ENCODE measurements at regions not wholly inside any gene's neighbourhood (a gene's known extent, or its start where the extent isn't known, plus 50 kb on each side); places are given as distances from the start of the nearest gene placed in this dataset.

GRCh38 chr15:81536356-81536755 lies 162.3 kb upstream of the TMC3 start:
- Histone ChIP-seq H3K23ac (ENCODE audit: low read length in 2 of 2) (no peak overlapping the region), H2BK5ac (ENCODE audit: low read depth, low read length, poor library complexity, severe bottlenecking) (no peak overlapping the region), H2BK12ac (ENCODE audit: low read length in 2 of 2) (no peak overlapping the region), H3K14ac (ENCODE audit: low read length in 2 of 2) (no peak overlapping the region), H3K4me2 (ENCODE audit: low read length, poor library complexity, severe bottlenecking) (no peak overlapping the region), H2BK15ac (ENCODE audit: low read depth, poor library complexity, severe bottlenecking) (no peak overlapping the region), H3K27ac (ENCODE audit: low read length, poor library complexity, severe bottlenecking) (no peak overlapping the region), H2AK5ac (ENCODE audit: low read length, severe bottlenecking) (no peak overlapping the region), H2AFZ (ENCODE audit: low read depth, low read length) (no peak overlapping the region), H3K4me1 (ENCODE audit: control insufficient read depth, insufficient read depth, low read depth, low read length) (no peaks in the 10 kb centered on the region), H3K27me3 (ENCODE audit: control insufficient read depth in 1 of 2, insufficient read depth in 1 of 2, low read length in 2 of 2) (no peaks in the 10 kb centered on the region), H3K18ac (ENCODE audit: low read depth in 1 of 2, low read length in 2 of 2) (no peak overlapping the region), H3K9ac (ENCODE audit: low read length) (no peak overlapping the region), H4K8ac (ENCODE audit: low read length) (no peak overlapping the region), H3K79me1 (replicated peaks; ENCODE audit: low read length, poor library complexity, severe bottlenecking) (no peaks in the 10 kb centered on the region), H3K4ac (ENCODE audit: low read depth in 1 of 2, low read length in 2 of 2) (no peak overlapping the region), H3K4me3 (ENCODE audit: insufficient read depth in 1 of 2, low read depth in 1 of 2, low read length in 2 of 2) (no peak overlapping the region), H3K36me3 (ENCODE audit: control insufficient read depth in 1 of 2, insufficient read depth in 2 of 2, low read depth in 1 of 2, low read length in 2 of 2) (no peaks in the 10 kb centered on the region), H4K91ac (ENCODE audit: low read length) (no peak overlapping the region), H2BK120ac (ENCODE audit: low read depth, low read length) (no peak overlapping the region), H3K9me3 (ENCODE audit: control insufficient read depth, low read length) (no peaks in the 10 kb centered on the region)
- WGBS = 89% methylated on average over 6 of the region's 6 CpGs
- no peak for DNase-seq

GRCh38 chr15:81534124-81534523 lies 160.1 kb upstream of the TMC3 start:
- no CpG with 5 or more reads among the region's 1 CpG for WGBS
- H2BK5ac ChIP-seq (ENCODE audit: low read depth, low read length, poor library complexity, severe bottlenecking) = no peak overlapping the region
- H3K4ac ChIP-seq (ENCODE audit: low read depth in 1 of 2, low read length in 2 of 2) = no peak overlapping the region
- no peak overlapping the region for H2AK5ac ChIP-seq (ENCODE audit: low read length, severe bottlenecking)
- H4K8ac ChIP-seq (ENCODE audit: low read length) = no peak overlapping the region
- H2BK12ac ChIP-seq (ENCODE audit: low read length in 2 of 2) = no peak overlapping the region
- no peak for DNase-seq
- no peak overlapping the region for H2BK15ac ChIP-seq (ENCODE audit: low read depth, poor library complexity, severe bottlenecking)
- no peaks in the 10 kb centered on the region for H3K36me3 ChIP-seq (ENCODE audit: control insufficient read depth in 1 of 2, insufficient read depth in 2 of 2, low read depth in 1 of 2, low read length in 2 of 2)
- H3K9ac ChIP-seq (ENCODE audit: low read length) = no peak overlapping the region
- no peak overlapping the region for H3K4me2 ChIP-seq (ENCODE audit: low read length, poor library complexity, severe bottlenecking)
- H3K14ac ChIP-seq (ENCODE audit: low read length in 2 of 2) = no peak overlapping the region
- H3K18ac ChIP-seq (ENCODE audit: low read depth in 1 of 2, low read length in 2 of 2) = no peak overlapping the region
- H3K27me3 ChIP-seq (ENCODE audit: control insufficient read depth in 1 of 2, insufficient read depth in 1 of 2, low read length in 2 of 2) = no peaks in the 10 kb centered on the region
- H2AFZ ChIP-seq (ENCODE audit: low read depth, low read length) = no peak overlapping the region
- H3K9me3 ChIP-seq (ENCODE audit: control insufficient read depth, low read length) = no peaks in the 10 kb centered on the region
- H3K4me3 ChIP-seq (ENCODE audit: insufficient read depth in 1 of 2, low read depth in 1 of 2, low read length in 2 of 2) = no peak overlapping the region
- no peak overlapping the region for H3K27ac ChIP-seq (ENCODE audit: low read length, poor library complexity, severe bottlenecking)
- H3K23ac ChIP-seq (ENCODE audit: low read length in 2 of 2) = no peak overlapping the region
- no peak overlapping the region for H2BK120ac ChIP-seq (ENCODE audit: low read depth, low read length)
- H3K4me1 ChIP-seq (ENCODE audit: control insufficient read depth, insufficient read depth, low read depth, low read length) = no peaks in the 10 kb centered on the region
- H3K79me1 ChIP-seq (replicated peaks; ENCODE audit: low read length, poor library complexity, severe bottlenecking) = no peaks in the 10 kb centered on the region
- no peak overlapping the region for H4K91ac ChIP-seq (ENCODE audit: low read length)

GRCh38 chr15:81532001-81532400 lies 158.0 kb upstream of the TMC3 start:
- H3K4me2 ChIP-seq (ENCODE audit: low read length, poor library complexity, severe bottlenecking) = no peak overlapping the region
- no peaks in the 10 kb centered on the region for H3K79me1 ChIP-seq (replicated peaks; ENCODE audit: low read length, poor library complexity, severe bottlenecking)
- no peak overlapping the region for H3K9ac ChIP-seq (ENCODE audit: low read length)
- no peak overlapping the region for H2AFZ ChIP-seq (ENCODE audit: low read depth, low read length)
- no peak overlapping the region for H2BK15ac ChIP-seq (ENCODE audit: low read depth, poor library complexity, severe bottlenecking)
- H2BK120ac ChIP-seq (ENCODE audit: low read depth, low read length) = no peak overlapping the region
- no peak overlapping the region for H3K4me3 ChIP-seq (ENCODE audit: insufficient read depth in 1 of 2, low read depth in 1 of 2, low read length in 2 of 2)
- no CpG with 5 or more reads among the region's 1 CpG for WGBS
- no peak overlapping the region for H4K8ac ChIP-seq (ENCODE audit: low read length)
- H3K27ac ChIP-seq (ENCODE audit: low read length, poor library complexity, severe bottlenecking) = no peak overlapping the region
- no peak overlapping the region for H2BK5ac ChIP-seq (ENCODE audit: low read depth, low read length, poor library complexity, severe bottlenecking)
- H3K14ac ChIP-seq (ENCODE audit: low read length in 2 of 2) = no peak overlapping the region
- no peaks in the 10 kb centered on the region for H3K9me3 ChIP-seq (ENCODE audit: control insufficient read depth, low read length)
- no peaks in the 10 kb centered on the region for H3K27me3 ChIP-seq (ENCODE audit: control insufficient read depth in 1 of 2, insufficient read depth in 1 of 2, low read length in 2 of 2)
- no peak overlapping the region for H2AK5ac ChIP-seq (ENCODE audit: low read length, severe bottlenecking)
- H3K23ac ChIP-seq (ENCODE audit: low read length in 2 of 2) = no peak overlapping the region
- H4K91ac ChIP-seq (ENCODE audit: low read length) = no peak overlapping the region
- no peaks in the 10 kb centered on the region for H3K36me3 ChIP-seq (ENCODE audit: control insufficient read depth in 1 of 2, insufficient read depth in 2 of 2, low read depth in 1 of 2, low read length in 2 of 2)
- DNase-seq = no peak
- H3K4me1 ChIP-seq (ENCODE audit: control insufficient read depth, insufficient read depth, low read depth, low read length) = no peaks in the 10 kb centered on the region
- no peak overlapping the region for H2BK12ac ChIP-seq (ENCODE audit: low read length in 2 of 2)
- no peak overlapping the region for H3K18ac ChIP-seq (ENCODE audit: low read depth in 1 of 2, low read length in 2 of 2)
- H3K4ac ChIP-seq (ENCODE audit: low read depth in 1 of 2, low read length in 2 of 2) = no peak overlapping the region

GRCh38 chr15:81531109-81531592 lies 157.1 kb upstream of the TMC3 start:
- H3K4me1 ChIP-seq (ENCODE audit: control insufficient read depth, insufficient read depth, low read depth, low read length) = no peaks in the 10 kb centered on the region

More at GRCh38 chr15:81531109-81531592, 157.1 kb upstream of the TMC3 start:
- Histone ChIP-seq H3K27me3 (ENCODE audit: control insufficient read depth in 1 of 2, insufficient read depth in 1 of 2, low read length in 2 of 2) (no peaks in the 10 kb centered on the region), H3K36me3 (ENCODE audit: control insufficient read depth in 1 of 2, insufficient read depth in 2 of 2, low read depth in 1 of 2, low read length in 2 of 2) (no peaks in the 10 kb centered on the region), H4K91ac (ENCODE audit: low read length) (no peak overlapping the region), H3K4ac (ENCODE audit: low read depth in 1 of 2, low read length in 2 of 2) (no peak overlapping the region), H2BK5ac (ENCODE audit: low read depth, low read length, poor library complexity, severe bottlenecking) (no peak overlapping the region), H3K4me2 (ENCODE audit: low read length, poor library complexity, severe bottlenecking) (no peak overlapping the region), H2BK12ac (ENCODE audit: low read length in 2 of 2) (no peak overlapping the region), H3K27ac (ENCODE audit: low read length, poor library complexity, severe bottlenecking) (no peak overlapping the region), H2AFZ (ENCODE audit: low read depth, low read length) (no peak overlapping the region), H3K18ac (ENCODE audit: low read depth in 1 of 2, low read length in 2 of 2) (peak overlapping the region in 1 of 2 experiments; percentile 1), H3K9me3 (ENCODE audit: control insufficient read depth, low read length) (no peaks in the 10 kb centered on the region), H3K4me3 (ENCODE audit: insufficient read depth in 1 of 2, low read depth in 1 of 2, low read length in 2 of 2) (no peak overlapping the region), H3K79me1 (replicated peaks; ENCODE audit: low read length, poor library complexity, severe bottlenecking) (no peaks in the 10 kb centered on the region), H3K23ac (ENCODE audit: low read length in 2 of 2) (no peak overlapping the region), H2BK120ac (ENCODE audit: low read depth, low read length) (no peak overlapping the region), H2BK15ac (ENCODE audit: low read depth, poor library complexity, severe bottlenecking) (no peak overlapping the region), H4K8ac (ENCODE audit: low read length) (no peak overlapping the region), H3K9ac (ENCODE audit: low read length) (no peak overlapping the region), H3K14ac (ENCODE audit: low read length in 2 of 2) (no peak overlapping the region), H2AK5ac (ENCODE audit: low read length, severe bottlenecking) (no peak overlapping the region)
- WGBS = 24% methylated on average over 10 of the region's 10 CpGs
- peak; percentile 6 for DNase-seq
